Caco-2 (cell line): ENCODE measurements at regions not wholly inside any gene's neighbourhood (a gene's known extent, or its start where the extent isn't known, plus 50 kb on each side); places are given as distances from the start of the nearest gene placed in this dataset.

ENCODE experiments used
- BruUV-seq: library from RNA; stranded (reverse); fragments of 400-500 nt; replicated peaks from 2 replicates; lab custom pipeline; 2021; lab: Mats Ljungman, UMichigan
- CTCF ChIA-PET: fragments of 300-600 bp; sonication (Branson Sonifier 250); formaldehyde crosslinking; loops from one replicate; lab custom pipeline; 2022; ENCODE audit warnings: antibody characterized with exemption; lab: Charles Lee
- POLR2A ChIA-PET: fragments of 300-600 bp; sonication (Branson Sonifier 250); formaldehyde crosslinking; loops from one replicate; lab custom pipeline; 2022; ENCODE audit warnings: antibody characterized with exemption; lab: Charles Lee
- DNase-seq, 2 experiments: peaks; one replicate each; pipeline versions ENCODE4 v3.0.0 to v3.0.0-alpha.2; 2020 to 2022
- H3K27me3 ChIP-seq: replicated peaks from 2 replicates; pipeline ENCODE4 v1.6.0; 2011; ENCODE audit warnings: low read length; ENCODE audit not compliant: control insufficient read depth, insufficient read depth
- H3K36me3 ChIP-seq: 2 replicates; pipeline ENCODE4 v1.5.1; 2011; ENCODE audit warnings: low read length; ENCODE audit not compliant: control insufficient read depth, insufficient read depth
- H3K4me1 ChIP-seq: fragments of 250-450 bp; sonication (Bioruptor Pico); 2 replicates; pipeline ENCODE4 v1.5.1; 2020; ENCODE audit warnings: mild to moderate bottlenecking
- H3K4me3 ChIP-seq: 2 replicates; pipeline ENCODE4 v1.5.1; 2011; ENCODE audit warnings: low read depth, mild to moderate bottlenecking, control low read depth, low read length
- H3K9me3 ChIP-seq: fragments of 250-450 bp; sonication (Bioruptor Pico); 2 replicates; pipeline ENCODE4 v1.5.1; 2020; ENCODE audit warnings: mild to moderate bottlenecking, moderate library complexity
- H3K27ac Mint-ChIP-seq: one replicate; pipeline ENCODE4 v1.8.0; 2022; ENCODE audit warnings: mixed read lengths; ENCODE audit not compliant: unreplicated experiment
- H3K27me3 Mint-ChIP-seq: one replicate; pipeline ENCODE4 v1.8.0; 2022; ENCODE audit warnings: mixed read lengths; ENCODE audit not compliant: insufficient read depth, unreplicated experiment
- H3K36me3 Mint-ChIP-seq: one replicate; pipeline ENCODE4 v1.8.0; 2022; ENCODE audit warnings: mild to moderate bottlenecking, mixed read lengths; ENCODE audit not compliant: insufficient read depth, unreplicated experiment
- H3K4me1 Mint-ChIP-seq: one replicate; pipeline ENCODE4 v1.8.0; 2022; ENCODE audit warnings: low read depth, mixed read lengths; ENCODE audit not compliant: unreplicated experiment
- H3K4me3 Mint-ChIP-seq: one replicate; pipeline ENCODE4 v1.8.0; 2022; ENCODE audit warnings: mild to moderate bottlenecking, moderate library complexity, mixed read lengths; ENCODE audit not compliant: unreplicated experiment
- H3K9me3 Mint-ChIP-seq: one replicate; pipeline ENCODE4 v1.8.0; 2022; ENCODE audit warnings: mixed read lengths; ENCODE audit not compliant: unreplicated experiment
- CTCF ChIP-seq, 2 experiments: fragments of 200-600 bp in 1 of 2; IDR thresholded peaks; 1 replicate in 1 of 2; 2 replicates in 1 of 2; pipeline versions ENCODE4 v1.5.1 to v1.8.0; 2011 to 2022; ENCODE audit warnings: antibody characterized with exemption in 1 of 2, control low read depth in 1 of 2, inconsistent platforms in 1 of 2, low read depth in 1 of 2, low read length in 1 of 2, mild to moderate bottlenecking in 1 of 2, moderate library complexity in 1 of 2; ENCODE audit not compliant: insufficient read depth in 1 of 2, severe bottlenecking in 1 of 2, unreplicated experiment in 1 of 2
- intact Hi-C: fragments of 100-400 bp; cut with micrococcal nuclease; formaldehyde crosslinking; loops from one replicate; pipeline ENCODE4 v1.10.0; 2022; ENCODE audit not compliant: unreplicated experiment

- Histone ChIP-seq H3K9me3 (no peaks in the 10 kb centered on the region), H3K4me3 (no peak overlapping the region), H3K27me3 (no peaks in the 10 kb centered on the region), H3K4me1 (no peaks in the 10 kb centered on the region), H3K36me3 (no peaks in the 10 kb centered on the region)
- no TSS peak for BruUV-seq
- H3K27me3 Mint-ChIP-seq: peaks cover 11% of the 10 kb centered on the region
- ChIA-PET CTCF (no interaction called here), POLR2A (no interaction called here)
- TF ChIP-seq CTCF (IDR thresholded peaks at IDR 0.05; ENCODE audit: insufficient read depth in 1 of 2, low read depth in 1 of 2, low read length in 1 of 2, severe bottlenecking in 1 of 2, unreplicated experiment in 1 of 2): no peak
- H3K4me3 Mint-ChIP-seq: no peak overlapping the region
- H3K4me1 Mint-ChIP-seq: no peaks in the 10 kb centered on the region
- H3K36me3 Mint-ChIP-seq: no peaks in the 10 kb centered on the region
- H3K9me3 Mint-ChIP-seq: no peaks in the 10 kb centered on the region
- no peak for DNase-seq
- H3K27ac Mint-ChIP-seq: no peak overlapping the region
- intact Hi-C loops: no loop called here
Observed at GRCh38 chr14:87080146-87080545, 912.8 kb downstream of the GALC start.

GRCh38 chr14:87079416-87079815 lies 913.6 kb downstream of the GALC start:
- Histone ChIP-seq H3K4me1 (no peaks in the 10 kb centered on the region), H3K9me3 (no peaks in the 10 kb centered on the region), H3K4me3 (no peak overlapping the region), H3K27me3 (no peaks in the 10 kb centered on the region), H3K36me3 (no peaks in the 10 kb centered on the region)
- ChIA-PET CTCF (no interaction called here), POLR2A (no interaction called here)
- no peak overlapping the region for H3K4me3 Mint-ChIP-seq
- BruUV-seq: no TSS peak
- peaks cover 13% of the 10 kb centered on the region for H3K27me3 Mint-ChIP-seq
- no peak overlapping the region for H3K27ac Mint-ChIP-seq
- no peak for TF ChIP-seq CTCF (IDR thresholded peaks at IDR 0.05; ENCODE audit: insufficient read depth in 1 of 2, low read depth in 1 of 2, low read length in 1 of 2, severe bottlenecking in 1 of 2, unreplicated experiment in 1 of 2)
- H3K36me3 Mint-ChIP-seq: no peaks in the 10 kb centered on the region
- intact Hi-C loops: no loop called here
- H3K9me3 Mint-ChIP-seq: no peaks in the 10 kb centered on the region
- no peak for DNase-seq
- no peaks in the 10 kb centered on the region for H3K4me1 Mint-ChIP-seq

- Histone ChIP-seq H3K27me3 (no peaks in the 10 kb centered on the region), H3K4me3 (no peak overlapping the region), H3K36me3 (no peaks in the 10 kb centered on the region), H3K4me1 (no peaks in the 10 kb centered on the region), H3K9me3 (no peaks in the 10 kb centered on the region)
- peaks cover 5% of the 10 kb centered on the region for H3K27me3 Mint-ChIP-seq
- no TSS peak for BruUV-seq
- ChIA-PET POLR2A (no interaction called here), CTCF (no interaction called here)
- intact Hi-C loops: no loop called here
- TF ChIP-seq CTCF (IDR thresholded peaks at IDR 0.05; ENCODE audit: insufficient read depth in 1 of 2, low read depth in 1 of 2, low read length in 1 of 2, severe bottlenecking in 1 of 2, unreplicated experiment in 1 of 2): no peak
- H3K36me3 Mint-ChIP-seq: no peaks in the 10 kb centered on the region
- DNase-seq: no peak
- no peaks in the 10 kb centered on the region for H3K4me1 Mint-ChIP-seq
- H3K9me3 Mint-ChIP-seq: no peaks in the 10 kb centered on the region
- H3K27ac Mint-ChIP-seq: no peak overlapping the region
- H3K4me3 Mint-ChIP-seq: no peak overlapping the region
Observed at GRCh38 chr14:87076922-87077321, 916.1 kb downstream of the GALC start.
